ENCODE measurements at regions not wholly inside any gene's neighbourhood (a gene's known extent, or its start where the extent isn't known, plus 50 kb on each side); places are given as distances from the start of the nearest gene placed in this dataset.

GRCh38 chrX:134173541-134174272, 63.3 kb upstream of the CCDC160 start:
- TF ChIP-seq POLR2A (IDR thresholded peaks at IDR 0.05; ENCODE audit: low read length) (no peak), RFX5 (IDR thresholded peaks at IDR 0.05) (no peak), ESRRA (IDR thresholded peaks at IDR 0.05; ENCODE audit: borderline replicate concordance, low read length) (no peak), CTCF (IDR thresholded peaks at IDR 0.05) (no peak), SMC3 (IDR thresholded peaks at IDR 0.05) (no peak), FOXS1 (CRISPR knock-in tag; IDR thresholded peaks at IDR 0.05) (no peak), SREBF2 (IDR thresholded peaks at IDR 0.05) (no peak), JUN (IDR thresholded peaks at IDR 0.05) (no peak), RCOR1 (IDR thresholded peaks at IDR 0.05; ENCODE audit: low read depth, low read length) (no peak), BHLHE40 (IDR thresholded peaks at IDR 0.05; ENCODE audit: low read depth, low read length) (no peak), ELK1 (IDR thresholded peaks at IDR 0.05; ENCODE audit: low read depth, low read length) (no peak), ZFP36 (IDR thresholded peaks at IDR 0.05; ENCODE audit: borderline replicate concordance, partially characterized antibody) (no peak), GATA3 (IDR thresholded peaks at IDR 0.05; ENCODE audit: borderline replicate concordance) (no peak)

Data from A549 (cell line).